ENCODE measurements at regions not wholly inside any gene's neighbourhood (a gene's known extent, or its start where the extent isn't known, plus 50 kb on each side); places are given as distances from the start of the nearest gene placed in this dataset.

DNA sequence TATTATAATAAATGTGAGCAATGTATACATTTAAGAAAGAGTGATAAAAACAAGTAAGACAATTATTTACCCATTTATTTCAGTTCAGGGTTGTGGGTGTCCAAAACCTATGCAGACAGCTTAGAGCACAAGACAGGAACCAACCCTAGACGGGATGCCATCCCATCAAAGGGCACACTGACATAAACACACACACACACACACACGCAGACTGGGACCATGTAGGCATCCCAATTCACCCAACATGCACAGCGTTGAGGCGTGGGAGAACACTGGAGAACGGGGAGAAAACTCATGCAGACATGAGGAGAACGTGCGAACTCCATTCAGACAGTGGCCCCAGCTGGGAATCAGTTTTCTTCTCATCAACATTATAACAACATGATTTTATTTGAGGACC lies 274.7 kb downstream of the USP25 start:
- in situ Hi-C loops (cut with HindIII; ENCODE audit: low pct_unique_long_range_greater_than_20kb, low sequenced_read_pairs): no loop called here
- DNase-seq (ENCODE audit: low read depth): no peak

DNA sequence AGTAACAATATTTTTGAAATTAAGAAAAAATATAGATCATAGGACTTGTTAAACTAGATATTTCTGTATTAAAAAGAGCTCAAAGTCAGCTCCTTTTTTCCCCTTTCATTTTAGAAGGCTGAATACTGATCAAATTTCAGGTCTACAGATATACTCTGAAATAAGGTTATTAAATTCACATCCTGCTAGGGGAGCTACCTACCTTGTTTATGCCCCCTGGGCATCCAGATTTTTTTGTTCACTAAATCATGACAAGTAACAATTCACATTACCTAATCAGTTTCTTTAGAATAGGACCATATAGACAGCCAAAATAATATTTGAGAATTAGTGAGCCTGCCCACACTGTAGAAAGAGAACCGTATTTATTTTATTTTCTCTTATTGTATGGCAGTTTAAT lies 276.2 kb downstream of the USP25 start:
- DNase-seq (ENCODE audit: low read depth): no peak
- in situ Hi-C loops (cut with HindIII; ENCODE audit: low pct_unique_long_range_greater_than_20kb, low sequenced_read_pairs): no loop called here

DNA sequence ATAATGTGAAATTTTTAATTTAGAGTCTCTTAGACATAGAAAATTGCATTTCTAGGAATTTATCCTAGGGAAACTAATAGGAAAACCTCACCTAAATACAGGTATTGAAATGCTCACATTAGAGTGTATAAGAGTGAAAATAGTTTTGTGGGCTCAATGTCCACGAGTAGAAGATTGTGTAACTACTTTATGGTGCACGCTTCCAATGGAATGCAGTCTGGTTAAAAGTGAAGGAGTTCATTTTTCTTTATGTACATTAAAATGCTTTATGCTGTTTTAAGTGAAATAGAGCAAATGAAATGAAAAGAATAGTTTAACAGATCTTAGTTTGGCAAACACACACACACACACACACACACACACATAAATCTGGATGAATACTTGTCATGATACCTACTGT lies 278.2 kb downstream of the USP25 start:
- DNase-seq (ENCODE audit: low read depth): no peak
- in situ Hi-C loops (cut with HindIII; ENCODE audit: low pct_unique_long_range_greater_than_20kb, low sequenced_read_pairs): no loop called here

- in situ Hi-C loops (cut with HindIII; ENCODE audit: low pct_unique_long_range_greater_than_20kb, low sequenced_read_pairs): no loop called here
- DNase-seq (ENCODE audit: low read depth): no peak
Observed at GRCh38 chr21:16011719-16012118, 281.9 kb downstream of the USP25 start.

GRCh38 chr21:16013570-16013969 lies 283.8 kb downstream of the USP25 start:
- no peak for DNase-seq (ENCODE audit: low read depth)
- in situ Hi-C loops (cut with HindIII; ENCODE audit: low pct_unique_long_range_greater_than_20kb, low sequenced_read_pairs): no loop called here

DNA sequence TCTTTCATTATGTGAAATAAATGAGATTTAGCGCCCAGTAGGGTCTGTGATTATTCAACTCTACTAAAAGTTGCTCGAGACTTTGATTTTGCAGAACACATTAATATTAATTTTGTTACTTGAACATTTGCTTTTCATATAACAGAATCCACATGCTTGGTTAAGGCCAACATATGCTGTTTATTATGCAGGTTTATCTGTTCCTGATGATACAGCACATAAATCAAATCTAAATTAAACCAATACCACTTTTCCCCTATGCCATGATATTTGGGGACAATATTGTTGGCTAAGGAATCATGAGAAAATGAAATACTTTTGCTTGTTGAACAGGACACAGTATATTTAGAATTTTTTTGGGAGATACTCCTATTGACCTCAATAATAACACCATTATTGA lies 291.1 kb downstream of the USP25 start:
- in situ Hi-C loops (cut with HindIII; ENCODE audit: low pct_unique_long_range_greater_than_20kb, low sequenced_read_pairs): no loop called here
- no peak for DNase-seq (ENCODE audit: low read depth)

DNA sequence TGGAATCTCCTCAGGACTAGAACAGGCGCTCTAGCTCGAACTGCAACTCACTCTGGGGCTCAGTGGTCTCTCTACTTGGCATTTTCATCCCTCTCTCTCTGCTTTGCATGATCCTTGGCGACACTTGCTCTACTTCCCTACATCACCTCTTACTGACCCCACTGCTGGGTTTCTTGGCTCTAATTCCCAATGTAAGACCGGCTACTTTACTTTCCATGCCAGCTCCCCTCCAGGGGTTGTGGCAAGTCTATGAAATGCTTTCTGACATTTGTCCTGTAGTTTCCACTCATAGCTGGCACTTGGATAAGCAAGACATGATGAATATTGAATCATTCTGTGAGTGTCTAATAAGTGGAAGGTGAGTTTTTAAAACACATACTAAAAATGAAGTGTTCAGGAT lies 292.3 kb downstream of the USP25 start:
- DNase-seq (ENCODE audit: low read depth): no peak
- in situ Hi-C loops (cut with HindIII; ENCODE audit: low pct_unique_long_range_greater_than_20kb, low sequenced_read_pairs): no loop called here

- in situ Hi-C loops (cut with HindIII; ENCODE audit: low pct_unique_long_range_greater_than_20kb, low sequenced_read_pairs): no loop called here
- no peak for DNase-seq (ENCODE audit: low read depth)
Observed at GRCh38 chr21:16022921-16023320, 293.1 kb downstream of the USP25 start.

DNA sequence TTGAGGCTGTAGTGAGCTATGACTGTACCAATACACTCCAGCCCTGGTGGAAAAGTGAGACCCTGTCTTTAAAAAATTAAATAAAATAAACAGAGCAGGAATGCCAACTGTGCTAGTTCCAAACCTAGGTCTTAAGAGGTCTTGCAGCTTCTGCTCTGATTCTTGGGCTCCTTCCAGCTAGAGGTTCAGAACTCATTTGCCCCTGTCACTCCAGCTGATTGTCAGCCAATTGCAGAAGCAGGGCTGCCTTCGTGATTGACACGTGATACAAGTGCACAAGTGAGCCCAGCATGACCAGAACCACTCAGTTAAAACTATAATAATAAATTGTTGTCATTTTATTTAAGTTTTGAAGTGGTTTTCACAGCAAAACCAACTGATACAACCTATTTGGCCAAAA lies 298.4 kb downstream of the USP25 start:
- in situ Hi-C loops (cut with HindIII; ENCODE audit: low pct_unique_long_range_greater_than_20kb, low sequenced_read_pairs): no loop called here
- DNase-seq (ENCODE audit: low read depth): no peak

- no peak for DNase-seq (ENCODE audit: low read depth)
- in situ Hi-C loops (cut with HindIII; ENCODE audit: low pct_unique_long_range_greater_than_20kb, low sequenced_read_pairs): no loop called here
Observed at GRCh38 chr21:16028941-16029464, 299.2 kb downstream of the USP25 start.

DNA sequence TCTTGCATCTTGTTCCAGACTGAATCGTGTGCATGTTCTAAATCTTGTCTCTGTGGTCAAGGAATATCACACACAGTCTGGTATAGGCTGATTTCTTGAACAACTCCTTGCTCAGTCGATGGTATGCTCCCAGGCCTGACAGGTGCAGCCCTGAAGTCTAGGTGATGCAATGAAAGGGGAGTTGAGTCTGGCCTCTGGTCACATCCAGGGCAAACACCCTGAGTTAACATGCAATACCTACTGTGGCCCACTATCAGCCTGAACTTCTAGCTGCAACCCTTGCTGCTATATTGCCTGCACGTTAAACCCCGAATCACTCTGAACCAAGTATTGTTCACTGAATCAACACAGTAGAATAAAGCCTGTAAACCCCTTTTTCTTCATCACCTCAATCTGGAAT lies 303.4 kb downstream of the USP25 start:
- in situ Hi-C loops (cut with HindIII; ENCODE audit: low pct_unique_long_range_greater_than_20kb, low sequenced_read_pairs): no loop called here

DNA sequence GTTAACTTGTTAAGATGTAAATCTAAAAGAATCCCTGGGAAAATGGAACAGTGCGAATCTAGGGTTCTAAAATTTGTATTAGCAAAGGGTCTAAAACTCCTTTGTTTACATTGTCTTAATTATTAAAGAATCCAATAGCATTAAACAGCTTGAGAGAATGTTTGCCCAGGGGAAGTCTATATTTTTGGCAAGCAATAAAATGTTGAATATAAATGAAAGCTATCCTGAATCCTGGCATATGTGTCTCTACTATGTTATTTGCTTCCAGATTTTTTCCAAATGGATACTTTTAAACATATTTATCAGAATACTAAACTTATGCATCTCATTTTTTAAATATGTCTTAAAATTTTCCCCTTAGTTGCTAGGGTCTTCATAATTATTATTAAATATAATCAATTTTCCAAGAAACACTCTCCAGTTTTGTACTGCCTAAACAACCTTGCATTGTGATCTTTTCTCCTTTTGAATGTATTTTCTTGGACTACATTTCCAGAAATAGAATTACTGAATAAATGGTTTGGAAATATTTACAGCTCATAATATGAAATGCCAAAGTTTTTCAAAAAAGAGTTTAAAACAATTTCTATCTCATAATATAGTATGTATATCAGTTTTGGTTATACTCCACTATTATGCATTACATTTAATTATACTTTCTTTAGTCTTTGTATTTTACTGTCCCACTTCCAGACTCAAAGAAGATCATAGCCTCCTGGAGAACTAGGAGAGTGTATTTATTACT lies 304.8 kb downstream of the USP25 start:
- in situ Hi-C loops (cut with HindIII; ENCODE audit: low pct_unique_long_range_greater_than_20kb, low sequenced_read_pairs): no loop called here
- no peak for DNase-seq (ENCODE audit: low read depth)

More for the DNA sequence above, 303.4 kb downstream of the USP25 start:
- DNase-seq (ENCODE audit: low read depth): no peak

DNA sequence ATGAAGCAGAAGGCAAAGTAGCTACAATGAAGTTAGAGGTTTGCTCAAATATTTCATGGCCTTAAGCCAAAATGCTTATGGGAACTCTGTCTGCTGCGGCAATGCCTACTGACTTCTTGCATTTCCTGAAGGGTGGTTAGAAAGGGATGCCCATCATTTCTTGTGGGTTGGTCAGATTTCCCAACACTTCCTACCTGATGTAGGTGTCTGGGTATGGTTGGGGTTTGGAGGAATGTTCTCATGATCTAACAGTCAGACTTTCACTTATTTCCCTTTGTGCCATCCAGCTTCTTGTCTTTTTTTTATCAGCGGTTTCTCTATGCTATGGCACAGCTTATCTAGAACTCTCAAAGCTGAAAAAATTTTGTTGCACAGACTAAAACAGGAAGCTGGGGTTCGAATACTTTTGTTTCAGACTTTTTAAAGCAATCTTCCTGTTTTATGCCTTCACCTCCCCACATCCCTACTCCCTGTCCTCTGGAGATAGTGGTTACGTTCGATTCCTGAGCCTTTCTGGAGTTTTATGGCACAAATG lies 307.7 kb downstream of the USP25 start:
- in situ Hi-C loops (cut with HindIII; ENCODE audit: low pct_unique_long_range_greater_than_20kb, low sequenced_read_pairs): no loop called here
- no peak for DNase-seq (ENCODE audit: low read depth)

DNA sequence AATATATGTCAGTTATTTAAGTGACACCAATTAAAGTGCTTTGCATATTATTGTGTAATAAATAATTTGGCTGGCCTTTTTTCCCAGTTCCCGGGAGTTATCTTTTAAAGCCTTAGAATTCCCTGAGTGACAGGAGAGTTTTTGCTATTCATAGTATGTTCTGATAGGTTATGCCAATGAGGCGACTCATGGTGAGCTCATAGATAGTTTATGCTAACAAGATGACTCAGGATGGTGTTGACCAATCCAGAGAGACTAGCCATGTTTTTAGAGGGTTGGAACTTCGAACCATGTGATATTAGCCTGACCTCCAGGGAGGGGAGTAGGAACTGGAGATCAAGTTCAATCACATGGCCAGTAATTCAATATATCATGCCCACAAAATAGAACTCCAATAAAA lies 310.8 kb downstream of the USP25 start:
- in situ Hi-C loops (cut with HindIII; ENCODE audit: low pct_unique_long_range_greater_than_20kb, low sequenced_read_pairs): no loop called here
- peak; percentile 66 for DNase-seq (ENCODE audit: low read depth)

- in situ Hi-C loops (cut with HindIII; ENCODE audit: low pct_unique_long_range_greater_than_20kb, low sequenced_read_pairs): no loop called here
- DNase-seq (ENCODE audit: low read depth): no peak
Observed at GRCh38 chr21:16044676-16045075, 314.9 kb downstream of the USP25 start.

DNA sequence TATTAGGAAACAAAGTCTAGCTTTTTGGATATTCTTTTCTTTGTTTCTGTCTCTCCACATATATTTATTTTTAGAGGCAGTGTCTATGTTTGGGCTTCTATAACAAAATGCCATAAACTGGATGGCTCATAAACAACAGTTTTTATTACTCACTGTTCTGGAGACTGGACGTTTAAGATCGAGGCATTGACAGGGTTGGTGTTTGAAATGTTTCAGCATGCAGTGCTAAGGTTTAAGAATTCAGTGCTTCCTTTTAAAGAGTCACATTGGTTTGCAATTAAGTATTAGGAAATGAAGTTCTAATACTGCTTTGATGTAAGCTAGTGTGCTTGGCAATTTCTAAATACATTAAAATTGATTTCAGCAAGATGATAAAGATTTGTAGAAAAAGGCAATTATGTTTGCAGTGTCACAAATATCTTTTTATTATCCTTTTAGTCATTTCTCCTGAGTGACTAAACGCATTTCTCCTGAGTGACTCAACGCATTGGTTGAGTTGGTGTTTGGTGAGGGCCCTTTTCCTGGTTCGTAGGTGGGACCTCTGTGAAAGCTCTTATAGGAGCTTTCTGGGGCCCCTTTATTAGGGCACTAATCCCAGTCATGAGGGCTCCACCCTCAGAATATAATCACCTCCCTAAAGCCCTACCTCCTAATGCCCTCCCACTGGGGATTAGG lies 317.0 kb downstream of the USP25 start:
- DNase-seq (ENCODE audit: low read depth): no peak
- in situ Hi-C loops (cut with HindIII; ENCODE audit: low pct_unique_long_range_greater_than_20kb, low sequenced_read_pairs): no loop called here

- DNase-seq (ENCODE audit: low read depth): no peak
- in situ Hi-C loops (cut with HindIII; ENCODE audit: low pct_unique_long_range_greater_than_20kb, low sequenced_read_pairs): no loop called here
Observed at GRCh38 chr21:16047904-16048303, 318.1 kb downstream of the USP25 start.

GRCh38 chr21:16055014-16055413 lies 325.2 kb downstream of the USP25 start:
- DNase-seq (ENCODE audit: low read depth): no peak
- in situ Hi-C loops (cut with HindIII; ENCODE audit: low pct_unique_long_range_greater_than_20kb, low sequenced_read_pairs): no loop called here

- DNase-seq (ENCODE audit: low read depth): no peak
- in situ Hi-C loops (cut with HindIII; ENCODE audit: low pct_unique_long_range_greater_than_20kb, low sequenced_read_pairs): no loop called here
Observed at GRCh38 chr21:16058896-16059295, 329.1 kb downstream of the USP25 start.

GRCh38 chr21:16059981-16060380 lies 330.2 kb downstream of the USP25 start:
- no peak for DNase-seq (ENCODE audit: low read depth)
- in situ Hi-C loops (cut with HindIII; ENCODE audit: low pct_unique_long_range_greater_than_20kb, low sequenced_read_pairs): no loop called here
